Activated T-helper 17 cell treated with anti-CD3 and anti-CD28 coated beads, Interleukin-2, amount 50 U/mL, for 72 hours (primary cell): ENCODE measurements at regions not wholly inside any gene's neighbourhood (a gene's known extent, or its start where the extent isn't known, plus 50 kb on each side); places are given as distances from the start of the nearest gene placed in this dataset.

Experiments
- ATAC-seq: fragments of 150-1000 bp; cut with Tn5 transposase; replicated peaks from 2 replicates; pipeline ENCODE4 v1.10.0; 2021; ENCODE audit warnings: mild to moderate bottlenecking, moderate library complexity
- H3K27ac Mint-ChIP-seq: one replicate; pipeline ENCODE4 v1.8.0; 2022; ENCODE audit warnings: mixed read lengths
- H3K27me3 Mint-ChIP-seq: one replicate; pipeline ENCODE4 v1.8.0; 2022; ENCODE audit warnings: mixed read lengths
- H3K36me3 Mint-ChIP-seq: one replicate; pipeline ENCODE4 v1.8.0; 2022; ENCODE audit warnings: low read depth, mild to moderate bottlenecking, mixed read lengths
- H3K4me1 Mint-ChIP-seq: one replicate; pipeline ENCODE4 v1.8.0; 2022; ENCODE audit warnings: mixed read lengths
- H3K4me3 Mint-ChIP-seq: one replicate; pipeline ENCODE4 v1.8.0; 2022; ENCODE audit warnings: mild to moderate bottlenecking, mixed read lengths
- H3K9me3 Mint-ChIP-seq: one replicate; pipeline ENCODE4 v1.8.0; 2022; ENCODE audit warnings: mixed read lengths

DNA sequence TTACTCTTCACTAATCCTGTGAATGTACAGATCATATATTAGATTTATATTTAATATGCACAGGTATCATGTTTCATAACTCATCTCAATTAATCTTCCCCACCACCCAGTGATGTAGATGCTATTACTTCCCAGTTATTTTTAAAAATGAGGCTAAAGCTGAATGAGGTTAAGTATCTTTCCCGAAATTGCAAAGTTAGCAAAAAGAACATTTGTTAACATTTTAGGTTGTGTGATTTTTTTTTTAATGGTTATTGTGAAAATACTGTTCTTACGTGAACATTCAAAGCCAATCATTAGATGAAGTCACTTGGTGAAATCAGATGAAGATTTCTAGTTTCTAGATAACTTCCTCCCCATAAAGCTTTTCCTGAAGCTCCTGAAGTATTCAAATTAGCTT, 186.9 kb upstream of the PLEKHA5 start:
- peaks cover 19% of the 10 kb centered on the region for H3K27me3 Mint-ChIP-seq
- ATAC-seq: no peak
- H3K4me1 Mint-ChIP-seq: no peaks in the 10 kb centered on the region
- H3K27ac Mint-ChIP-seq: no peak overlapping the region
- H3K36me3 Mint-ChIP-seq: no peaks in the 10 kb centered on the region
- no peak overlapping the region for H3K4me3 Mint-ChIP-seq
- H3K9me3 Mint-ChIP-seq: no peaks in the 10 kb centered on the region

DNA sequence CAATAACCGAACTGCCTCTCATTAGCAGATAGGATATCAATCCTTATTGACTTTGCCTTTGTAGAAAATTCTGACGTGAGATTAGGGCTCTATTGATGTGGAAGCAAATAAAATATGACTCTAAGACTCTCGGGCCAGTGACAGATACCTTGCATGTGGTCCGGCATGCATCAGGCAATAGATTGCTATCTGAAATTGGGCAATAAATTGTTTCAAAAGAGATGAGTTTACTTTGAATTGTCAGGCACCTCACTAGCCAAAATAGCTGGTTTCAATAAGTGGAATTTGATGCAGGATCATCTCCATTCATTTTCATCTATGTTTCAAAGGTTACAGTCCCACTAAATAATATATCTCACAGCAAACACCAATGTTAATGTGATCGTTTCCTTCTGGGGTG, 186.3 kb upstream of the PLEKHA5 start:
- peaks cover 19% of the 10 kb centered on the region for H3K27me3 Mint-ChIP-seq
- ATAC-seq: no peak
- H3K27ac Mint-ChIP-seq: no peak overlapping the region
- H3K36me3 Mint-ChIP-seq: no peaks in the 10 kb centered on the region
- H3K4me3 Mint-ChIP-seq: no peak overlapping the region
- H3K9me3 Mint-ChIP-seq: no peaks in the 10 kb centered on the region
- no peaks in the 10 kb centered on the region for H3K4me1 Mint-ChIP-seq

DNA sequence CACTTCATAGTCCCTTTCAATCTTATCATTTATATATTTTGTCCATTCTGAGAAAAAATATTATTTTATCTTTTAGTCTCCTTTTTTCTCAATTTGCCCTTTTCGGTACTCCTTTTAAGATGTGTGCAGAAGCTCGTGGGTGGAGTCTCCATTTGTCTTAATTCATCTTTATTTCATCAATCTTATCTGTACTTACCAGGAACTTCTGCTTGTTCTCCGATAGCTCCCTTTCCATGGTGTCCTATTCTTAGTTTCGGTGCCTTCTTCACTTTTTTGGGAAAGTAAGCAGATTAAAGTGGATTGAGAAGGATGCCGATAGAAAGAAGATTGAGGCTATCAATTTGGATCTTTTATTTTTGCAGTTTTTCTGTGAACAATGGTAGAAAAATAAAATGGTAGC, 183.4 kb upstream of the PLEKHA5 start:
- Mint-ChIP-seq H3K4me3 (no peak overlapping the region), H3K27ac (no peak overlapping the region), H3K27me3 (peaks cover 12% of the 10 kb centered on the region), H3K36me3 (no peaks in the 10 kb centered on the region), H3K9me3 (no peaks in the 10 kb centered on the region), H3K4me1 (no peaks in the 10 kb centered on the region)
- no peak for ATAC-seq

DNA sequence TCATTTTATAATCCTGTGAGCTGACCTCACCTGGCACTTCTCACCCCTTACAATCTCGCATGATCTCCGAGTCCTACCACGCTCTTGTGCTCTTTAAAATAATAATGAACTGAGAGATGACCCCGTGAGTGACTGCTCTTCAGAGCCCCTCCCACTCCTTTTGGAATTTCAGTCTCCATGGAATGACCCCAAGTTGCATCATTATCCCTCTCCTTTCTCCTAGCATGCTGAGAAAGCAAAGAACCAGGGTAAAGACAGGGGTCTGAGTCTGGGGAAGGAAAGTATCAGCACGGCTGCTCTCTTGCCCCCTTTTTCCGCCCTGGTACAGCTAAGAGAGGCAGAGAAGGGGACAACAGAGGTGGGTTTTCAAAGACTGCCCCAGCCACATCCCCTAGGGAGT, 178.3 kb upstream of the PLEKHA5 start:
- Mint-ChIP-seq H3K4me1 (no peaks in the 10 kb centered on the region), H3K9me3 (no peaks in the 10 kb centered on the region), H3K4me3 (no peak overlapping the region), H3K27me3 (peaks cover 13% of the 10 kb centered on the region), H3K36me3 (no peaks in the 10 kb centered on the region), H3K27ac (no peak overlapping the region)
- ATAC-seq: no peak

DNA sequence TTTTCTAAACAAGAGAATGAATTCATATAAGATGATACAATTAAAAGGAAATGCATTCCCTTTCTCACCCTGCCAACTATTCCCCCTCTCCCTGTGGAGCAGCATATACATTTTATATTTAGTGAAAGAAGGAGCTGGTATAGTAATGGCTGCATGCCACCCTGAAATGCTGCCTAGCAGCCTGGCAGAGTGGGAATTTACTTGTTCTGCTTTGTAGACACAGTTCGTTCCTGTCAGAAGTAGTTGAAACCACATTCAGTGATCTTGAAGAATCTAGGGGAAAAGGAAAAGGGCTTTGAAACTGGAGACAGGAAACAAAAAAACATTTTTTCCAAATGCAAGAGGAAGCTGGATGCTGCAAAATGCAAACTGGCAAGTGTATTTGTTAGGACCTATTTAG, 176.0 kb upstream of the PLEKHA5 start:
- Mint-ChIP-seq H3K27me3 (peaks cover 7% of the 10 kb centered on the region), H3K36me3 (no peaks in the 10 kb centered on the region), H3K4me1 (no peaks in the 10 kb centered on the region), H3K27ac (no peak overlapping the region), H3K4me3 (no peak overlapping the region), H3K9me3 (no peaks in the 10 kb centered on the region)
- no peak for ATAC-seq

DNA sequence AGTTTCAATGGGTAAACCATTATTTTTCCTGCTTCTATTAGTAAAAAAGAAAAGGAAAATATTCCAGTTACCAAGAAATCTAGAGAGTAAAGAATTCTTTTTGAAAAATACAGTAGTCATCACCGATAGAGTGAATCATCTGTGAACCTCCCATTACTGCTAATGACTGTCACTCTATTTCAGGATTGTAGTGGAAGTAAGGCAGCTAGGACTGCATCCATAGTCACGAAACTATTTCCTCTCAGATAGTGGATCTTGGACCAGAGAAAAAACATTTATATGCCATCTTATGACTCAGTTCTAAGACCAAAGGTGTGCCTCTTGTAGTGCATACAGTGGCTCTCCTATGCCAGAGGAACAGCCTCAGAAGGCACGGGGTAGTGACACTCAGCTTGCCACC, 173.9 kb upstream of the PLEKHA5 start:
- peaks cover 7% of the 10 kb centered on the region for H3K27me3 Mint-ChIP-seq
- H3K4me3 Mint-ChIP-seq: no peak overlapping the region
- peaks cover 1% of the 10 kb centered on the region for H3K9me3 Mint-ChIP-seq
- ATAC-seq: no peak
- H3K36me3 Mint-ChIP-seq: no peaks in the 10 kb centered on the region
- H3K27ac Mint-ChIP-seq: no peak overlapping the region
- H3K4me1 Mint-ChIP-seq: no peaks in the 10 kb centered on the region

DNA sequence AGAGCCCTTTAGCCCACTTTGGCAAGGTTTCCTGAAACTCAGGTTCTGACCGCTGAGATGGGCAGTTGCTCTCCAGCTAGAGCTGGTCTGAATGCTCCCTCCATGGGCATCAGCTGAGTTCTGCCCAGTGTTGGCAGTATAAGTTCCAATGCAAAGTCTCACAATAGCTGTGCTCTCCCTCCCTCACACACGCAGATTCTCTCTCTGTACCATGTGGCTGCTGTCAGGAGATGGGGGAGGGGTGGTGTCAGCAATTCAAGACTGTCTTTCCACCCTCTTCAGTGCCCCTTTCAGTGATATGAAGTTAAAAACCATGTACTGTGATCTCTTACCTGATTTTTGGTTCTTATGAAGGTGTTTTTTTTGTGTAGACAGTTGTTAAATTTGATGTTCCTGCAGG, 164.3 kb upstream of the PLEKHA5 start:
- ATAC-seq: no peak
- H3K36me3 Mint-ChIP-seq: no peaks in the 10 kb centered on the region
- H3K27me3 Mint-ChIP-seq: peaks cover 19% of the 10 kb centered on the region
- H3K27ac Mint-ChIP-seq: no peak overlapping the region
- H3K9me3 Mint-ChIP-seq: peaks cover 6% of the 10 kb centered on the region
- no peaks in the 10 kb centered on the region for H3K4me1 Mint-ChIP-seq
- H3K4me3 Mint-ChIP-seq: no peak overlapping the region

DNA sequence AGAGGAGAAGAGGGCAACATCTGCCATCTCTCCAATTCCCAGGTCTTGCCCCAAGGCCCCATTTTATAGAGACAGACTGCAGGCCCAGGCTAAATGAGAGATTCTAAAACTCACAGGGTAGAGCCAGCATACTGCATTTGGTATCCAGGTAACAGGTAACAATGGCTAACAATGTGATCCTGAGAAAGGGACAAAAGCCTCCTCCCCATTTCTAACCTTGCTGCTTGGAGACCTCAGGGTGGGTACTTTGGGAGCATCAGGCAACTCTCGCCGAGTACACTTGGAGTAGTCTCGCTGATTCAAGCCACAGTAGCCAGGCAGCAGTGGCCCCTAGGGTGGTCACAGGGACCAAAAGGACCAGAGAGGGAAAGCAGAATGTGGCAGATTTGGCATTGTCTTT, 162.6 kb upstream of the PLEKHA5 start:
- Mint-ChIP-seq H3K27ac (no peak overlapping the region), H3K4me3 (no peak overlapping the region), H3K9me3 (no peaks in the 10 kb centered on the region), H3K27me3 (peaks cover 19% of the 10 kb centered on the region), H3K36me3 (no peaks in the 10 kb centered on the region), H3K4me1 (no peaks in the 10 kb centered on the region)
- ATAC-seq: no peak

DNA sequence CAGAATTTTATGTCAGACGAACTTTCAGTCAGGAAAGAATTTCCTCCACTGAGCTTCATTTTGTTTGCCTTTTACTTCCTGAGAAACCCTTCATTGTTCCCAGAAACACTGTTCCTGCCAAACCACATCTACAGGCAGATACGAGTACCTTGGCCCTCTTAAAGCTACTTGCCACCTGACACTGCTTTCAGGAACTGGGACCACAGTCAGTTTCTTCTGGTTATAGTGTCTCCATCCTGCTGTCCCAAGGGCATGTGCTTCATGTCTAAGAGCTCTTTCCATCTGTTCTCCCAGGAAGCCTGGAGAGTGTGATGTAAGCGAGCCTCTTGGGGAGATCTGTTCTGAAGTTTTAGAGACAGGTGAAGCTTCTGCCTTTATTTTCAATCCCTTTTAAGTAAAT, 161.7 kb upstream of the PLEKHA5 start:
- Mint-ChIP-seq H3K27me3 (peaks cover 19% of the 10 kb centered on the region), H3K27ac (no peak overlapping the region), H3K36me3 (no peaks in the 10 kb centered on the region), H3K4me3 (no peak overlapping the region), H3K4me1 (no peaks in the 10 kb centered on the region), H3K9me3 (no peaks in the 10 kb centered on the region)
- no peak for ATAC-seq

DNA sequence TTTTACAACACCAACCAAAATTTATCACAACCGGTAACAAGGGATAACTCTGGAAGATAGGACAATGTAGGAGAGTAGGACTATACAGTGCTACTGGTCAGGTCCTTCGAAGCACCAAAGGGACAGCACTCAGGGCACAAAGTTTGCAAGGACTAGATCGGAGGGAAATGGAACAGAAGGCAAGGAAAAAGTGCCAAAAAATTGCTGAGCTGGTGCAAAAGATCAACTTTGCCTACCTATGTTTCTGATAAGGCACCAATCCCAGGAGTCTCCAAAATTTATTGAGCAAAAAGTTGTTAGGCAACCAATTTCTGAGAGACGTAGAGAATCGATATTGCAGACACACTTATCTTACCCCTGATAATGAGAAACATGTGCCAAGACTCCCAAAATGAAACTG, 160.0 kb upstream of the PLEKHA5 start:
- Mint-ChIP-seq H3K4me1 (no peaks in the 10 kb centered on the region), H3K27ac (no peak overlapping the region), H3K4me3 (no peak overlapping the region), H3K27me3 (peaks cover 9% of the 10 kb centered on the region), H3K9me3 (no peaks in the 10 kb centered on the region), H3K36me3 (no peaks in the 10 kb centered on the region)
- ATAC-seq: no peak

DNA sequence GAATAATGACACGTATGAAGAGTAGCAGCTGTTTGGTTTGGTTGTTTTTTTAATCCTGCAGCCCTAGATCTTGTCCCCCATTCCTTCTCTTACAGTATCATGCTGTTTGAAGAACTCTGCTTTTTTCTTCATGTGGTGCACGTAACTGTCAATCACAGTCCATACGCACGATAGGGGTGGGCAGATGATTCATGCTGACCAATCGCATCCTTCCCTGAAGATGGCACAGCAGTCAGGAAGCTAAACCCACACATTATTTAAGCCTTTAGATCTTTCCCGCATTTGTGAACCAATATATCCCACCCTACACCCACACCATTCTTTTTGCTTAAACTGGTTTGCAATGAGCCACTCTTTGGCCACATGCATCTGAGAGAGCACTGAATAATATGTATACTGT, 158.9 kb upstream of the PLEKHA5 start:
- Mint-ChIP-seq H3K27ac (no peak overlapping the region), H3K4me1 (no peaks in the 10 kb centered on the region), H3K36me3 (no peaks in the 10 kb centered on the region), H3K9me3 (no peaks in the 10 kb centered on the region), H3K4me3 (no peak overlapping the region), H3K27me3 (peaks cover 7% of the 10 kb centered on the region)
- no peak for ATAC-seq

DNA sequence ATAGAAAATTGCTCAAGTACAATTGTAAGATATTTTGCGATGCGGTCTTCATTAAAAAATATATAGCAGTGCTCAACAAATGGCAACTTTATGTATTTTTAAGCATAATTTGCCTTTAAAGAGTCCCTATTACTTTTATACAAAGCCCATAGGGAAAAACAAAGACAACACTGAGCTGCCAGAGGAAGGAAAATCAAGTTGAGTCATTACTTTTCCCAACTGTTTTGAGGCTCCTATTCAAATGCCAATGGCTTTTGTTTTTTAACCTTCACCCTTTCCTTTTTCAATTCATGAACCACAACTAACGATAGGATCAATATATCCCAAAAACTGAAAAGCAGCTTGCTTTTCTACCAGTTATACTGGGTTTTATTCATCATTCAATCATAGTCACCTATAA, 157.6 kb upstream of the PLEKHA5 start:
- Mint-ChIP-seq H3K4me1 (no peaks in the 10 kb centered on the region), H3K4me3 (no peak overlapping the region), H3K27me3 (peaks cover 3% of the 10 kb centered on the region), H3K9me3 (peaks cover 8% of the 10 kb centered on the region), H3K27ac (no peak overlapping the region), H3K36me3 (no peaks in the 10 kb centered on the region)
- ATAC-seq: no peak

DNA sequence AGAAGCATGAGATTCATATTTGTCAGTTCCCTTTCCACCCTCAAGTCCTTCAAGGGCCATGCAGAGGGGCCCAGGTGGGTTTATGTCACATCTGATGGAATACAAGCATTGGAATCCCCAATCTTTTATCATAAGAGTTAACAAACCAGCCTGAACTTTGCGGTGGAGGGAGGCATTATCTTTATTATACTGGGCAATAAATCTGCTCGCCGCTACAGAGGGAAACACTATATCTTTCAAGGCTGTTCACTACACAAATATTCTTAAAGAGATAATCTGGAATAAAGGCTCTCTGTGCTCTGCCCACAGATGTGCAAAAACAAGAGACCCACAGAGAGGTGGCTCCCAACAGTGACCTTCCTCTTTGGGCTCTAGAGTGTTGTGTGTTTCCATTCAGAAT, 153.6 kb upstream of the PLEKHA5 start:
- no peak overlapping the region for H3K4me3 Mint-ChIP-seq
- H3K36me3 Mint-ChIP-seq: no peaks in the 10 kb centered on the region
- no peaks in the 10 kb centered on the region for H3K27me3 Mint-ChIP-seq
- H3K27ac Mint-ChIP-seq: no peak overlapping the region
- no peaks in the 10 kb centered on the region for H3K4me1 Mint-ChIP-seq
- ATAC-seq: no peak
- H3K9me3 Mint-ChIP-seq: peaks cover 20% of the 10 kb centered on the region

DNA sequence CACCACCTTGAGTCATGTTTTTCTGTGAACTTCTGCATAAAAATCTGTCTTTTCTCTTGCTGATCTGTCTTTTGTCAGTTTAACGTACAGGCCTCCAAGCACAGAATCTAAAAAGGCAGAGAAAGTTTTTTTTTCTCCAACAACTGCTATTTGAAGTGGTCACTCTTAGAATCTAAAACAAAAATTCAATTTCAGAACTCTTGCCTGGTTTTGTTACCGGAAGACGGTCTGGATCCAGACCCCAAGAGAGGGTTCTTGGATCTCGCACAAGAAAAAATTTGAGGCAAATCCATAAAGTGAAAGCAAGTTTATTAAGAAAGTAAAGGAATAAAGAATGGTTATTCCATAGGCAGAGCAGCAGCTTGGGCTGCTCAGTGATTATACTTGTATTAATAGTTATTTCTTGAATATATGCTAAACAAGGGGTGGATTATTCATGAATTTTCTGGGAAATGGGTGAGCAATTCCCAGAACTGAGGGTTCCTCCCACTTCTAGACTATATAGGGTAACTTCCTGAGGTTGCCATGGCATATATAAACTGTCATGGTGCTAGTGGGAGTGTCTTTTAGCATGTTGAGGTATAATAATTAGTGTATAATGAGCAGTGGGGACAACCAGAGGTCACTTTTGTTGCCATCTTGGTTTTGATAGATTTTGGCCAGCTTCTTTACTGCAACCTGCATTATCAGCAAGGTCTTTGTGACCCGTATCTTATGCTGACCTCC, 150.0 kb upstream of the PLEKHA5 start:
- Mint-ChIP-seq H3K36me3 (no peaks in the 10 kb centered on the region), H3K27ac (no peak overlapping the region), H3K4me1 (no peaks in the 10 kb centered on the region), H3K9me3 (peaks cover 20% of the 10 kb centered on the region), H3K27me3 (peaks cover 3% of the 10 kb centered on the region), H3K4me3 (no peak overlapping the region)
- ATAC-seq: no peak

DNA sequence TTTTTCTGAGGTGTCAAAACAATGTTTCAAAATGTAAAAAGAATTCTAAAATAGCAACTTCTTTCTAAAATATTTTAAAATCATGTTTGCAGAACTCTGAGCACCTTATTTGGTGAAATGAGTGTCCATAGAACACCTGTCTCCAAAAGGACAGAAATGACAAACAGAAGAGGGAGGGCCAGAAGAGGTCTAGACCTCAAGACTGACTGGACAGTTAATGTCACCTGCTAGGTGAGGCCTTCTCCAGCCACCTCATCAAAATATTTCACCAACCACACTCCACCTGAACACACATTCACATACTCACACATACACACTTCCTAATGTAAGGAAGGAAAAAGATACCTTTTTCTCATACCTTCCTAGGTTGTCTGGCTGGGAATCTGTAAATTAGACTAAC, 147.8 kb upstream of the PLEKHA5 start:
- no peak for ATAC-seq
- H3K4me3 Mint-ChIP-seq: no peak overlapping the region
- peaks cover 3% of the 10 kb centered on the region for H3K27me3 Mint-ChIP-seq
- H3K27ac Mint-ChIP-seq: no peak overlapping the region
- H3K9me3 Mint-ChIP-seq: peaks cover 14% of the 10 kb centered on the region
- no peaks in the 10 kb centered on the region for H3K36me3 Mint-ChIP-seq
- no peaks in the 10 kb centered on the region for H3K4me1 Mint-ChIP-seq
